Fibroblast of skin of right quadriceps (primary cell): ENCODE measurements at regions not wholly inside any gene's neighbourhood (a gene's known extent, or its start where the extent isn't known, plus 50 kb on each side); places are given as distances from the start of the nearest gene placed in this dataset.
"Not testable (repeated sequence)": the region's sequence is repeated elsewhere in the genome, so short reads cannot be mapped to it uniquely, and the experiment has no call there.

Source experiments
- DNase-seq: peaks from one replicate; pipeline ENCODE4 v3.0.0-alpha.2; 2013

DNA sequence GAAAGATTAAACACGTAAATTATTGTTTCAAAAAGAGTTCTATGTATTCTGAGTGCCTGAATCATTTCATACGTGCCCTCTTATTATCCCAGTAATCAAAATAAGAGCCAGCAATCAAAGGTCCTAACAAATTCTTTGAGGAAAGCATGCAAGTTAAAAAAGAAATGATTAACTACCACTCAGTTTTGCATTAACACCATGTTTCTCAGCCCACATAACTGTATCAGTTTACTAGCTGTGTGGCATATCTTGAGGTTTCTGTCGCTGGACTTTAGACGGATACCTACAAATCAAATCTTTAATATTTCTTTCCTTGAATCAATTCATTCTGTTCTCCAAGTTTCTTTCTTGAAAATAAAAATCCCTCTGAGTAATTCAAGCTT, 668.9 kb upstream of the CHAC2 start:
- no peak for DNase-seq

DNA sequence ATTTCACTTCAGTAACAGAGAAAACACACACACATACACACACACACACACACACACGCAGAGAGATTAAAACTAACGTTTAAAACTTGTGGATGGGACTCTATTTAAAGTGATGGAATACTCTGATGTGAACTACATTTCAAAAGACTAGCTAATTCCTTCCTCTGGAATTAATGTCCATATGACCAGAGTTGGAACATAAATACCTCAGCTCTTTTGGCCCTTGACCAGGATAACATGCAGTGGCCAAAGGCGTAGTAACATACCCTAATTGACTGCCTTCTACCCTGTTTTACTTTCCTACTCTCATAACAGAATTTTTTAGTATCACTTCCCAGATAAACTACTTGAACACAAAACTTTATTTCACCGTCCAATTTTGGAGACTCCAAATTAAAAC, 671.3 kb upstream of the CHAC2 start:
- no peak for DNase-seq

DNA sequence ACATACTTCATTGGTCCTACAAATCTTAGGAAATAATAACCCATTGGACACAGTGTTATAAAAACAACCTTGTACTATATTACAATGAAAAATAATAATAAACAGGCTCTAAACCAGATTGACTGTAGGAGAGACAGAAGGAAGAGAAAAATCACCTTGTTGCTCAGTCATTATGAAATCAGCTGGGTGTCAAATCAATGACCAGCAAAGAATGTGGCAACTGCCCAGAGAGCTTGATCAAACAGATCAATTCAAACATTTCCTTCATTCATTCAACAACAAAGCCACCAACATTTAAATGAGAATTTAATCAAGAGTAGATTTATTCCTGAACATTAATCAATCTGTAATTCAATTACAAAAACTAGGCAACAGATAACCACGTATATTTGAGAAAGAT, 671.9 kb upstream of the CHAC2 start:
- DNase-seq, result no peak

DNA sequence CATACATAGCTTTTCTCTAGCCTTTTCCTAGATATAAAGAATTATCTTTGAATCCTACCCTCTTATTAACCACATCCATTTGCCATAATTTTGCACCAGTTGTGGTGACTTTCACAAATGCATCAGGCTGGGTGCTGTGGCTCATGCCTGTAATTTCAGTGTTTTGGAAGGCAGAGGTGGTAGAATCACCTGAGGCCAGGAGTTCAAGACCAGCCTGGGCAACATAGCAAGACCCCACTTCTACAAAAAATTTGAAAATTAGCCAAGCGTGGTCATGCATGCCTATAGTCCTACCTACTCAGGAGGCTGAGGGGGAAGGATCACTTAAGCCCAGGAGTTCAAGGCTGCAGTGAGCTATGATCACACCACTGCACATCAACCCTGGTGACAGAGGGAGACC, 672.4 kb upstream of the CHAC2 start:
- DNase-seq, result no peak

DNA sequence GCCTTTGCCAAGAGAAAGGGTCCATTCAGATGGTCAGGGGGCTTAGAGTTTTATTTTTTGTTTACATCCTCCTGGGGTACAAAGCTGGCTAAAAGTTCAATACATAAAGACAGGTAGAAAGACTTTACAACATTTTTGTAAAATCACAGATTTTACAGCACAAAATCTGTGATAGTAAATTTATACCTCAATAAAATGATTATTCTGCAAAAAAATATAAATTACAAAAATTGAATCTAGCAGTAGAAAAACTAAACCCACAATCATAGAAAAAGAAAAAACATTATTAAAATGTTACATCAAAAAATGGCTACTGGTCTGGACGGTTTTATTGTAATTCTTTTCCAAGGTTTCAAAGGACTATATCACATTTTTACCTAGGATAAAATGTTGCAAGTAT, 674.2 kb upstream of the CHAC2 start:
- no peak for DNase-seq

DNA sequence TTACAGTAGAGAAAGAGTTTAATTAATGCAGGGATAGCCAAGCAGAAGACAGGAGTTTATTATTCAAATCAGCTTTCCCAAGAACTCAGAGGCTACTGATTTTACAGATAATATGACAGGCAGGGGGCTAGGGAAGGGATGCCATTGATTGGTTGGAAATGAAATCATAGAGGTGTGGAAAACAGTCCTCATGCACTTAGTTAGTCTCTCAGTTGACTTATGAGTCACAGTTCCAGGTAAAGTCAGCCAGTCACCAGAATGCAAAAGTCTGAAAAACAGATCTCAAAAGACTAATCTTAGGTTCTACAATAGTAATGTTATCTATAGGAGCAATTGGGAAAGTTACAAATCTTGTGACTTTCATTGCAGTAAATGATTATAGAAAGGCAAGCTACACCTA, 676.4 kb upstream of the CHAC2 start:
- DNase-seq, result no peak

DNA sequence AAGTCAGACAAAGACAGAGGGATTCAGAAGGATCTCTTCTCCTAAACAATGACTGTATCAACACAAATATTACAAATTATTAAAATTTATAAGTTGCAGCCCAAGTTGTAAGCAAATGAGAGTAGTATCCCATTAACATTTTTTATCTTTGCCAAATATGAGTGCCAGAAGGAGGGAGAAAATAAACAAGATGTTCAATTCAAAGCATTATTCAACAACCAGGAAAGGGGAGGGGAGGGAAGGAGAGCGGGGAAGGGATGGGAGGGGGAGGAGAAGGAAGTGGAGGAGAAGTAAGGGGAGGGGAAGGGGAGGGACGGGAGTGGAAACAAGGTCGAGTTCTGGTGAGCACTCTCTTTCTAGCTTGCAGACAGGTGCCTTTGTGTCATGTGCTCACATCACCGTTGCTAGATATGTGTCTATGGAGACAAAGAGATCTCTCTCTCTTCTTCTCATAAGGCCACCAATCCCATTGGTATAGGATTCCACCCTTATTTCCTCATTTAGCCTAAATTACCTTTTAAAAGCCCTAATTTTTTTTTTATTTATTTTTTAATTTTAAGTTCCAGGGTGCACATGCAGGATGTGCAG, 679.6 kb upstream of the CHAC2 start:
- DNase-seq, result no peak

DNA sequence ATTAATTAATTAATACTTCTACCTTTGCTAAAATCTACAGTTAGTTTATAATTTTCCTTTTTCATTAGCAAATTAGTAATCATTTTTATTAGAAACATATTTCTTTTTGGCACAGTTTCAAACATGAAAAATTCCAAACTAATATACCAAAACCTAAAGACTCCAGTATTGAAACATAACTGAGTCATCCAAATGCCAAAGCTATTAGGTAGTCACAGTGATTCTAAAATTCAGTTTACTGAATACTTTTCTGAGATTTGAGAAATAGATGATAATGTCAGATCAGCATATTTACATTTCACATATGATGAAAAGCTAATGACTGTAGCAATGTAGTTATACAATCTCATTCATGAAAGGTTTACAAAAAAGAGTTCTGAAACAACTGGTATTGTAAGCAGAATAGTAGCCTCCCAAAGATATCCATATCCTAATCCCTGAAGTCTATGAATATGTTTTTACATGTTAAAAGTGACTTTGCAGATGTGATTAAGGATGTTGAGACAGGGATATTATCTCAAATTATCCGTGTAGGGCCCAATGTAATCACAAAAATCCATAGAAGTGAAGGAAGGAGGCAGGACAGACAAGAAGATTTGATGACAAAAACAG, 680.2 kb upstream of the CHAC2 start:
- DNase-seq, result peak; percentile 80

DNA sequence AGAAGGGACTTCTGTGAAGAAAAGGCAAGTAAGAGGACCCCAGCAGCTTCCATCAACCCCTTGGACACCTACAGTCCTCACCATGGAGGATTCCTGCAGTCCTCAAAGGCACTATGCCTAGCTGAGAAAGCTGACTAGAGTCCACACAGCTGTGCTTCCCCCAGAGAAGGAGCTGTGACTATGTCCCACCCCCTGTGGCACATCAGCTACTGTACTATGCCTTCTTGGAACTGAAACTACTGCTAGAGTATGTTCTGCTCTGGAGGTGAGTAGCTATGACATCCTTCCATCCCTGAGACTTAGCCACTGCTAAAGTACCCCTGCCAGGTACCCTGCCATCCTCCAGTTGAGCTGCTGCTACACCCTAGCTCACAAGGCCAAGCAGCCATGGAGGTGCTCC, 690.2 kb upstream of the CHAC2 start:
- no peak for DNase-seq

DNA sequence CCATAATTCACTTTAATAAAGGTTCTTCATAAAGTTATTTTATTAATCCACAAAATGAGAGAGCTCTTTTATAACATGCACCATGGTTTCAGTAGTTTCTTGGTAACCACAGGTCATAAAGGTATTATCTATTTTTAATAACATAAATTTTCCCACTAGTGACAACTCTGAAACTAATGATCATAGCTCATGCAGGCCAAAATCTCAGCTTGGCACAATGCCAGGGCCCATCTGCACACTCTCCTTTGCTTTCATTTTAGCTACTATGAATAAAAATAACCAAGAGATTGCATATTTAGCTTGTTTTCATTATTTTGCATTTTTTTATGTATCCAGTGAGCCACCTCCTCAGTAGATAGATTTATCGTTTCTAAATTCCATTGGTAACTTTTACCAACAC, 691.8 kb upstream of the CHAC2 start:
- DNase-seq, result no peak

DNA sequence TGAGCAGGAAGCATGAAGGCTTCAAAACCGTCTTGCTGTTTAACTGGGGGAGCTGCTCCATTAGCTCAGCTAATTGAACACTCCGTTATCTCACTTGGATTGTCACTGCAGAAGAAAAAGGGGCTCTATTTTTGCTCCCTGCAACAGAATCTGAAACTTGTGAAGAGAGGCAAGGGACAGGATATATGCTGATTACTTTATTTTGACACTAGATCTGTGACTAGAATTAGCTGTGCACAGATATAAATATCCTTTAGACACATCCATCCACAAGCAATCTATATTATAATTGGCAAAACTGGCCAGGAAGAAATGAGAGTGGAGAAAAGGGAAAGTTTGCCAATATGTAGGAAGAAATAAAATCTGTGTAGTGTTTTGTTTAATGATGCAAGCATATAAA, 700.1 kb upstream of the CHAC2 start:
- DNase-seq, result no peak

DNA sequence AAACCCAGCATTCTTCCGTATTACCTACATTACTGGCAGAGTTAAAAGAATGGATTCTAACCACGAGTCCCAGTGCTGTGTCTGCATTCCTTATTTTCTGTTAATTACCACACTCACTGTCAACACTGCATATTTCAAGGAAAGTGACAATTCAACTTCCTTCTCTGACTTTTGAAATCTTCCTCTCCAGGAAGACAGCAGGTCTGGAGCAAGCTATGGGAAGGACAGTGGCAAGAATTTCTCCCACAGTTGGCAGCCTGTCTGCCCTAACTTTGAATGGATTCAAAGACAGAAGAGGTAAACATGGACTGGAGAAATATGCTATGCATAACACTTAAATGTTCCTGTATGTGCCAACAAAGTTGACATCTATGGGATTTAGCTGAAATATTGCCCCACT, 700.5 kb upstream of the CHAC2 start:
- no peak for DNase-seq

DNA sequence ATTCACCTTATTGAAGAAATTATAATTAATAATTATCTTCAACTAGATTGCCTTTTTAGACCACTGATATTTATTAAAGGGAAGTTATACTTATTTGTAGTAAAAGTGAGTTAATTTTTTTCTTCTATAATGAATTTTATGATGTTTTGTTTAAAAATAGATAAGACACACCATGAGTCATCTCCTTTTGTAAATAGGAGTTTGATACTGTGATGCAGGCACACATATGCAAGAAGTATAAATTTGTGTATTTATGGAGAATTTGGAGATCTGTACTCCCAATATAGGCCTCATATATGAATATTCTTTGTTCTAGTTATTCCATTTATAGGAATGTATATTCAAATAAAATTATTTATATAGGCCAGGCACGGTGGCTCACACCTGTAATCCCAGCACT, 703.5 kb upstream of the CHAC2 start:
- DNase-seq, result no peak

DNA sequence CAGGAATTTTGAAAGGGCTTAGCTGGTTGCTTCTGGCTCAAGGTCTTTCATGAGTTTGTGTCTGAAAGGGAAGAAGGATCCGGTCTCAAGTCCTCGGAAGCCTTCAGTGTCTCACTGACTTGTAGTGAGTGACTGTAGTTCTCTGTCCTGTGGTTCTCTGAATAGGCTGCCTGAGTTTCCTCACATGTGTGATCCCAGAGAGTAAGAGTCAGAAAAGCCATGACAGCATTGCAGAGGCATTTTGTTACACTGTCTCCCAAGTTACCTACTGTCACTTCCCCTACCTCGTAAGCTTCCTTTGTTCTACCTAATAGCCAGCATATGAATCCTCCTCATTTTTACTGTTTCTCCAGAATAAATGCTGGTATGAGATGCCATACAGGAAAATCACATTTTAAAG, 709.1 kb upstream of the CHAC2 start:
- peak; percentile 13 for DNase-seq

DNA sequence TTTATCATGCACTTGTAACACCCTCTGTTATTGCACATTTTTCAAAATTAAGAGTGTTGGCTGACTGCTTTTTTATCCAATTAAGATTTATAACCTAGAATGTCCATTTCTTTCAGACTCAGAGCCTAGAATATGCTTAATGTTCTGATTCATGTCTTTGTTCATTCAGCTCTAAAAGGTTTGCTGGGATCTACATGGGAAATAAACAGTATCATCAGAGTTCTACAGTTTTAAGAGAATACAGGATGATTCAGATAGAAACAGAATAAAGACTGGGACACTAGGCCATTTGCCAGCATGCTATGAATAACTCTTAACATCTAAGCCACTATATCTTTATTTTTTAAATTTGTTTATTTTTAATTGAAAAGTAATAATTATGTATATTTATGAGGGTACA, 713.7 kb upstream of the CHAC2 start:
- no peak for DNase-seq

DNA sequence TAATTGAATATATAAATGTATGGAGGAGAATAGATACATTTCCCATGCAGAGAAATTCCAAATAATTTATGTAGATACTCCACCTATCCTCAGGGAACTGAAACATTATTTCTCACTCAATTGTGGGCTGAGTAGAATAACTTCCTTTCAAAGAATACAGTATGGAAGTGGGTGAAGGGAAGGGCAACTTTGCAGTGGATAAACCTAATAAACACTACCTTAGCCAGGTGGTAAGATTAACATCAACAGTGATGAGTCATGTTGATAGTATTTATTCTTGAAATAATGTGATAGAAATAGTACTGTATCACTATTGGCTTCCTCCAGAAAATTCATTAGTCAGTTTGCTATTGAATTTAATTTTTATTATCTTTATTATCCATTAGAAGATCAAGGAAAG, 716.4 kb upstream of the CHAC2 start:
- DNase-seq, result no peak

DNA sequence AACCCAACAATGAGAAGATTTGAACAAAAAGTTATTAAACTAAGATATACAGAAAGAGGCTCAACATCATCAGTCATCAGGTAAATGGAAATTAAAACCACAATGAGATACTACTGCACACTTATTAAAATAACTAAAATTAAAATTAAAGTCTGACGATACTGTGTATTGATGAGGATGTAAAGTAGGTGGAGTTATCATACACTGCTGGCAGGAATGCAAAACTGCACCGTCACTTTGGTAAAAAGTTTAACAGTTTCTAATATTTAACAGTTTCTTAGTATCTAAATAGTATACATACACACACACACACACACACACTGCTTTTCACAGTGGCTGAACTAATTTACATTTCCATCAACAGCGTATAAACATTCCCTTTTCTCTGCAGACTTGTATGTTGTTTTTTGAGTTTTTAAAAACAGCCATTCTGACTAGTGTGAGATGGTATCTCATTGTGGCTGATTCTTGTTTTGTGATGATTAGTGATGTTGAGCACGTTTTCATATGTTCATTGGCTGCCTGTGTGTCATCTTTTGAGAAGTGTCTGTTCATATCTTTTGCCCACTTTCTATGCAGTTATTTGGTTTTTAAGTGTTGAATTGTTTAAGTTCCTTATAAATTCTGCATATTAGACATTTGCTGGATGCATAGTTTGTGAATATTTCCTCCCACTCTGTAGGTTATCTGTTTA, 726.9 kb upstream of the CHAC2 start:
- no peak for DNase-seq

DNA sequence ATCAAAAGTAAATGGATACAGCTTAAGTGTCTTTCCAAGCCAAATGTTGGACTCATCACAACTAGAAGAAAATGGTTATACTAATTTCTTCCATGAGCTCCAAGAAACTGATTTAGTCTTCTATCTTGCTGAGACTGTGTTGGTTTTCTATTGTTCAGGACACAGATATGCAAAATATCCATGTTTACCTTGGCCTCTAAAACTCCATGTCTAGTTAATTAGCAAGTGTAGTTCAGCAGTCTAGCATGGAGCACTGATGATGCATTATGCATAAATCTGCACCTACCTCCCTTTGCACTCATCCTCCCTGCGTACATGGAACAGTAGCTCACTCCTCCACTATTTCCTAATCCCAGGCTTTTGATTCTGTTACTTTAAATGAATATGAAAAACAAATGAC, 731.4 kb upstream of the CHAC2 start:
- DNase-seq, result peak; percentile 80

DNA sequence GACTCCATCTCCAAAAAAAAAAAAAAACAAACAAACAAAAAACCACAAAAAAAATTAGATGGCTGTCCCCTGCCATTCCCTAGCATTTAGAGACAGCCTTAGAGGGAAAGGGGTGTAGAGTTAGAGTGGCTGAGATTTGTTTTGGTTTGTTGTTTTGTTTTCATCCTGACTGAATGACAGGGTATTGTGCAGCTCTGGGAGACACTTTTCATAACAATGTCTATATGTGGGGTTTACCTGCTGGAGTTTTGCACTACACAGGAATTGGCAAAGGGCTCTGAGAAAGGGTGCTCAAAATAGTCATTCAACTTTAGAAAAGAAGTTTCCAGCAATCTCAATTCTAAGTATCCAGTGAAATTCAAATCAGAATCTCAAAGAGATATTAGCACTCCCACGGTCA, 732.5 kb upstream of the CHAC2 start:
- DNase-seq, result no peak

DNA sequence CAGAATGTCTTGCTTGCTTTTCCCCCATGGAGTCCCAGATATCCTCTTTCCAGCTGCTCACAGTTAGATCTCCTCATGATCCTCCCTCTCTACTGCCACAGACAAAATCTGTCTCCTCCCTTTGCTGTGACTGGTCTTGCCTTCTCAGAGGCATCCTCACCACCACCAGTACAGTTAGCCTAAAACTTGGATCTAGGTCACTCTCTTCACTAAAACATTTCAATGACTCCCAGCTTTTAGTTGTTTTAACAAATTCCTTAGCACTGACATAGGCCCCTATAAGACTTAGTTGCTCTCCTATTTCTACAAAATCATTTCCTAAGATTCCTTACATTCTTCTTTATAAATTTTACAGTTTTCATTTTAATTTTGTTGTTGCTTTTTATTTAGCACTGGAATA, 734.2 kb upstream of the CHAC2 start:
- peak; percentile 81 for DNase-seq

DNA sequence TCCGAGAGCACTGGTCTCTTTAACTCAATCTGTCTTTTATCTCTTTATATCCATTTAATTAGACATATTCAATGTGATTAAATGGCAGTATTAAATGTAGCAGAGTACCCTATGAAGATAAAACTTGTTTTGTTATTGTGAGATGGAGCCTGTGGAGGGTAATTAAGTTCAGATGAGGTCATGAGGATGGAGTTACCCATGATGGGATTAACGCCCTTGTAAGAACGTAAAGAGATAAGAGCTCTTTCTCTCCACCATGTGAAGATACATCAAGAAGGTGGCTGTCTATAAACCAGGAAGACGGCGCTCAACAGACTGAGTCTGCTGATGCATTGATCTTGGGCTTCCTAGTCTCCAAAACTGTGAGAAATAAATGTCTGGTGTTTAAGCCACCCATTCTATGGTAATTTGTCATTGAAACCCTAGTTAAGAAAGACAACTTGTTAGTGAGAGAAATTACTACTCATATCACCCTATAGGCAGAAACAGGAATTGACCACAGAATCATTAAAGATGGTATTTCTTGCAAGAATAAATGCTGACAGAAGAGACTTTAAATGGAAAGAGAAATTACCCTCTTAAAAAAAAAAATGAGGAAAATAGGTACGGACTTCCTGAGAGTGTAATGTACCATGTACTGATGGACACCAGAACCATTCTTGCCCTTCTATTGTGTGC, 738.7 kb upstream of the CHAC2 start:
- DNase-seq, result no peak

DNA sequence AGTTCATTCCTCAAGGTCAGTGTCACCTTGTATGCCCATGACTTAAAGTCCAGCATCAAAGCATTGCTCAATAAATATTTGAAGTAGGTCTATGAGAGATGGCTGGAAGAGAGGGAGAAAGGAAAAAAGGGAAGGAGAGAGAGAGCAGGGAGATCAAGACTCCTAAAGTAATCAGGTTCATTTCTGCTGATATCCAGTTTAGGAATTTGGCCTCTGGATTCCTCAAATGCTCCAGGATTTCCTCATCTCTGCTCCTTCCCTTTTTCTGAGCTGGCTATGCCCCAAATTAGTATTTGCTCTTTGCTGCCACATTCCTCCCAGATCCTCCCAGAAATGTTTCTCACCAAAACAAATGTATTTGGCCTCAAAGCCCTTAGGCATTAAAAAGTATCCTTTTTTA, 739.4 kb upstream of the CHAC2 start:
- DNase-seq, result peak; percentile 83

DNA sequence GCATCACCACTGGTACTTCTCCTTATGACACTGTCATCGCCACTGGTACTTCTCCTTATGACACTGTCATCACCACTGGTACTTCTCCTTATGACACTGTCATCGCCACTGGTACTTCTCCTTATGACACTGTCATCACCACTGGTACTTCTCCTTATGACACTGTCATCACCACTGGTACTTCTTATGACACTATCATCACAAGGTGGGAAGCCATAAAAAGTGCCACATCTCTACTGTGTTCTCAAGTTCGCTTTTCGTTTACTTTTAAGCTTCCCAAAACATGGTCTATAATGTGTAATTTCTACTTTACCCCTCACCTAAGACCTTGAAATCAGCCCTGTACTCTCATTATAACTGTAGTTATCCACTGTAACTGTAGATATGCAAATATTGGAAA, 745.4 kb upstream of the CHAC2 start:
- DNase-seq, result not testable (repeated sequence)

DNA sequence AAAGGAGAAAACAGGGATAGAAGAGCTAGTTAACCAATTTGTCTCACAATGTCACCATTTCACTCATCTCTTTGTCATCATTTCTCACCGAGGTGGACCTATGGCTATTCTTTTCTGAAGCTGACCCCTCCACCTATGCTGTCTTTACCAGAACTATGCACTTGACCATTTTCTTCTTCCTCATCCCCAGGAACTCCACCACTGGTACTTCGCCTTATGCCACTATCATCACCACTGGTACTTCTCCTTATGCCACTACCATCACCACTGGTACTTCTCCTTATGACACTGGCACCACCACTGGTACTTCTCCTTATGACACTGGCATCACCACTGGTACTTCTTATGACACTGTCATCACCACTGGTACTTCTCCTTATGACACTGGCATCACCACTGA, 745.8 kb upstream of the CHAC2 start:
- DNase-seq, result no peak
